GM12878 (cell line): ENCODE measurements at regions not wholly inside any gene's neighbourhood (a gene's known extent, or its start where the extent isn't known, plus 50 kb on each side); places are given as distances from the start of the nearest gene placed in this dataset.

Experiments
- CTCF ChIP-seq, 3 experiments: IDR thresholded peaks in 2 of 3; conservative IDR thresholded peaks in 1 of 3; 2 replicates each; pipeline ENCODE4 v1.5.1; 2011; ENCODE audit warnings: low read depth in 3 of 3, low read length in 3 of 3, mild to moderate bottlenecking in 3 of 3, control low read depth in 2 of 3, moderate library complexity in 2 of 3, inconsistent platforms in 1 of 3, mixed read lengths in 1 of 3; ENCODE audit not compliant: control insufficient read depth in 2 of 3, insufficient read depth in 1 of 3; ENCODE audit errors: extremely low read depth in 1 of 3
- FOXM1 ChIP-seq: IDR thresholded peaks from 2 replicates; pipeline ENCODE4 v1.6.1; 2012; ENCODE audit warnings: low read depth, mild to moderate bottlenecking, inconsistent platforms, low read length, moderate library complexity
- JUND ChIP-seq: IDR thresholded peaks from 2 replicates; pipeline ENCODE4 v1.6.1; 2012; ENCODE audit warnings: low read depth, mild to moderate bottlenecking, low read length, improper control_type of control experiment, moderate library complexity
- NR2C1 ChIP-seq: fragments of 450-650 bp; IDR thresholded peaks from 2 replicates; pipeline ENCODE4 v1.6.1; 2017; ENCODE audit warnings: antibody characterized with exemption, mild to moderate bottlenecking, moderate library complexity
- POLR2AphosphoS5 ChIP-seq: IDR thresholded peaks from 2 replicates; pipeline ENCODE4 v1.6.1; 2011; ENCODE audit warnings: mild to moderate bottlenecking, low read length, inconsistent platforms
- RAD21 ChIP-seq: IDR thresholded peaks from 2 replicates; pipeline ENCODE4 v1.6.1; 2011; ENCODE audit warnings: mild to moderate bottlenecking, low read depth, low read length, moderate library complexity; ENCODE audit not compliant: insufficient read depth
- RELA ChIP-seq: fragments of 450-650 bp; IDR thresholded peaks from 2 replicates; pipeline ENCODE4 v1.8.0; 2014; ENCODE audit warnings: borderline replicate concordance; ENCODE audit not compliant: partially characterized antibody
- YY1 ChIP-seq: IDR thresholded peaks from 2 replicates; pipeline ENCODE4 v1.6.1; 2011; ENCODE audit warnings: low read depth, mild to moderate bottlenecking, low read length
- ZNF384 ChIP-seq: IDR thresholded peaks from 2 replicates; pipeline ENCODE4 v1.6.1; 2012; ENCODE audit warnings: low read depth, mild to moderate bottlenecking, low read length, improper control_type of control experiment, borderline replicate concordance
- TF ChIP-seq, protein P1 (sequence below): IDR thresholded peaks from 2 replicates; pipeline ENCODE4 v1.6.1; 2012; ENCODE audit warnings: low read depth, low read length, improper control_type of control experiment
- TF ChIP-seq, protein P2 (sequence below): fragments of 450-650 bp; formaldehyde crosslinking; IDR thresholded peaks from 2 replicates; pipeline ENCODE4 v1.4.0; 2020; ENCODE audit warnings: mild to moderate bottlenecking, moderate library complexity

GRCh38 chr14:53510281-53510912, 357.3 kb upstream of the DDHD1 start:
- TF ChIP-seq, protein P1, sequence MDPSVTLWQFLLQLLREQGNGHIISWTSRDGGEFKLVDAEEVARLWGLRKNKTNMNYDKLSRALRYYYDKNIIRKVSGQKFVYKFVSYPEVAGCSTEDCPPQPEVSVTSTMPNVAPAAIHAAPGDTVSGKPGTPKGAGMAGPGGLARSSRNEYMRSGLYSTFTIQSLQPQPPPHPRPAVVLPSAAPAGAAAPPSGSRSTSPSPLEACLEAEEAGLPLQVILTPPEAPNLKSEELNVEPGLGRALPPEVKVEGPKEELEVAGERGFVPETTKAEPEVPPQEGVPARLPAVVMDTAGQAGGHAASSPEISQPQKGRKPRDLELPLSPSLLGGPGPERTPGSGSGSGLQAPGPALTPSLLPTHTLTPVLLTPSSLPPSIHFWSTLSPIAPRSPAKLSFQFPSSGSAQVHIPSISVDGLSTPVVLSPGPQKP: no peak
- TF ChIP-seq ZNF384 (no peak), RAD21 (no peak), CTCF (IDR thresholded peaks at IDR 0.05 in 2 of 3, conservative IDR thresholded peaks at IDR 0.05 in 1 of 3; ENCODE audit: control insufficient read depth in 2 of 3, extremely low read depth in 1 of 3, insufficient read depth in 1 of 3, low read depth in 3 of 3, low read length in 3 of 3) (no peak), FOXM1 (no peak), JUND (no peak), NR2C1 (no peak), POLR2AphosphoS5 (no peak), YY1 (no peak), RELA (no peak)
- TF ChIP-seq, protein P2, sequence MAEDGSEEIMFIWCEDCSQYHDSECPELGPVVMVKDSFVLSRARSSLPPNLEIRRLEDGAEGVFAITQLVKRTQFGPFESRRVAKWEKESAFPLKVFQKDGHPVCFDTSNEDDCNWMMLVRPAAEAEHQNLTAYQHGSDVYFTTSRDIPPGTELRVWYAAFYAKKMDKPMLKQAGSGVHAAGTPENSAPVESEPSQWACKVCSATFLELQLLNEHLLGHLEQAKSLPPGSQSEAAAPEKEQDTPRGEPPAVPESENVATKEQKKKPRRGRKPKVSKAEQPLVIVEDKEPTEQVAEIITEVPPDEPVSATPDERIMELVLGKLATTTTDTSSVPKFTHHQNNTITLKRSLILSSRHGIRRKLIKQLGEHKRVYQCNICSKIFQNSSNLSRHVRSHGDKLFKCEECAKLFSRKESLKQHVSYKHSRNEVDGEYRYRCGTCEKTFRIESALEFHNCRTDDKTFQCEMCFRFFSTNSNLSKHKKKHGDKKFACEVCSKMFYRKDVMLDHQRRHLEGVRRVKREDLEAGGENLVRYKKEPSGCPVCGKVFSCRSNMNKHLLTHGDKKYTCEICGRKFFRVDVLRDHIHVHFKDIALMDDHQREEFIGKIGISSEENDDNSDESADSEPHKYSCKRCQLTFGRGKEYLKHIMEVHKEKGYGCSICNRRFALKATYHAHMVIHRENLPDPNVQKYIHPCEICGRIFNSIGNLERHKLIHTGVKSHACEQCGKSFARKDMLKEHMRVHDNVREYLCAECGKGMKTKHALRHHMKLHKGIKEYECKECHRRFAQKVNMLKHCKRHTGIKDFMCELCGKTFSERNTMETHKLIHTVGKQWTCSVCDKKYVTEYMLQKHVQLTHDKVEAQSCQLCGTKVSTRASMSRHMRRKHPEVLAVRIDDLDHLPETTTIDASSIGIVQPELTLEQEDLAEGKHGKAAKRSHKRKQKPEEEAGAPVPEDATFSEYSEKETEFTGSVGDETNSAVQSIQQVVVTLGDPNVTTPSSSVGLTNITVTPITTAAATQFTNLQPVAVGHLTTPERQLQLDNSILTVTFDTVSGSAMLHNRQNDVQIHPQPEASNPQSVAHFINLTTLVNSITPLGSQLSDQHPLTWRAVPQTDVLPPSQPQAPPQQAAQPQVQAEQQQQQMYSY (CRISPR knock-in tag): no peak
